ENCODE measurements at regions not wholly inside any gene's neighbourhood (a gene's known extent, or its start where the extent isn't known, plus 50 kb on each side); places are given as distances from the start of the nearest gene placed in this dataset.

GRCh38 chr10:105949721-105950120, 1214.8 kb downstream of the SORCS1 start:
- TF ChIP-seq CTCF (IDR thresholded peaks at IDR 0.05) (no peak), POLR2AphosphoS5 (IDR thresholded peaks at IDR 0.05) (no peak), POLR2A (IDR thresholded peaks at IDR 0.05) (no peak)
